ENCODE measurements at regions not wholly inside any gene's neighbourhood (a gene's known extent, or its start where the extent isn't known, plus 50 kb on each side); places are given as distances from the start of the nearest gene placed in this dataset.

DNA sequence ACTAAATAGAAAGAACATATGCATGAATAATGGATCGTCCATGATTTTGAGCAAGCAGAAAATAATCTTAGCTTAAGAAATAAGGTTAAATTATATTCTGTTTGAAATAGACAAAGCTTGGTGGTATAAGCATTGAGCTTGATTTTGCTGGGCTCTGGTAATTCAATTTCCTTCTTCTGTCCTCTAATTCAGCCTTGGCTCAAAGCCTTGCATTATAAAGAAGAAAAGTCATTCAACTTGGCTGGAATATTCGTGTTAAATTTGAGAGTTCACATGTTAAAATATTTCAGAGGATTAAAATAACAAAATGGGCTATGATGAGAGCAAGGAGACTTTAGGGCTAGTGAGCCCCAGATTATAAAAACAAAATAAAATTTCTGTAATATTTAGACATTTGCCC, 415.4 kb upstream of the PCDH20 start:
- Histone ChIP-seq H3K27me3 (no peaks in the 10 kb centered on the region), H3K4me3 (no peak overlapping the region), H3K4me1 (no peaks in the 10 kb centered on the region), H3K9ac (ENCODE audit: low read depth in 2 of 2, low read length in 2 of 2) (no peak overlapping the region), H3K36me3 (no peaks in the 10 kb centered on the region), H3K27ac (no peak overlapping the region), H3K9me3 (no peaks in the 10 kb centered on the region)
- no peak for DNase-seq
- intact Hi-C loops (cut with DNase I): no loop called here
- TF ChIP-seq CTCF (IDR thresholded peaks at IDR 0.05): no peak

GRCh38 chr13:61830475-61830874, 414.8 kb upstream of the PCDH20 start:
- Histone ChIP-seq H3K27me3 (no peaks in the 10 kb centered on the region), H3K4me3 (no peak overlapping the region), H3K4me1 (no peaks in the 10 kb centered on the region), H3K9me3 (no peaks in the 10 kb centered on the region), H3K36me3 (no peaks in the 10 kb centered on the region), H3K9ac (ENCODE audit: low read depth in 2 of 2, low read length in 2 of 2) (no peak overlapping the region), H3K27ac (no peak overlapping the region)
- TF ChIP-seq CTCF (IDR thresholded peaks at IDR 0.05): no peak
- no peak for DNase-seq
- intact Hi-C loops (cut with DNase I): no loop called here

- intact Hi-C loops (cut with DNase I): no loop called here
- no peak for TF ChIP-seq CTCF (IDR thresholded peaks at IDR 0.05)
- no peaks in the 10 kb centered on the region for H3K36me3 ChIP-seq
Measured at GRCh38 chr13:61824168-61824567, 408.5 kb upstream of the PCDH20 start.

DNA sequence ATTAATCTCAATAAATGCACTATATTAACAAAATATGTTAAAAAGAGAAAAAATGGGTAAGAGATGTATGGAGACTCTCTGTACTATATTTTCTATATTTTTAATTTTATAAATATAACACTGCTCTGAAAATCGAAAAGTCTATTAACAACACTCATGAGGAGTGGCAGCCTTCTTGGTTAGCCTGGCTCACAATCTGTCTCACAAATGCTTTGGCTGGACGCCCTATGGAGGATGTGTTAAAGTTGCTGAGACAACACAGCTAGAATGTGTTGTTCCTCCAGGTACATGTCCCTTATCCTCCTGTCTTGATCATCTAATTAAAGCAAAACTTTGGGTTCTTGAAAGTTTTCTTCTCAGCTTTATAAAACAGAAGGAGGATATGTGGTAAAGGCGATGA, 396.6 kb upstream of the PCDH20 start:
- Histone ChIP-seq H3K9ac (ENCODE audit: low read depth in 2 of 2, low read length in 2 of 2) (no peak overlapping the region), H3K9me3 (peaks cover 6% of the 10 kb centered on the region), H3K36me3 (no peaks in the 10 kb centered on the region), H3K4me1 (no peaks in the 10 kb centered on the region), H3K4me3 (no peak overlapping the region), H3K27ac (no peak overlapping the region), H3K27me3 (no peaks in the 10 kb centered on the region)
- intact Hi-C loops (cut with DNase I): no loop called here
- no peak for TF ChIP-seq CTCF (IDR thresholded peaks at IDR 0.05)
- DNase-seq: no peak

More at GRCh38 chr13:61824168-61824567, 408.5 kb upstream of the PCDH20 start:
- H3K4me1 ChIP-seq: no peaks in the 10 kb centered on the region
- no peaks in the 10 kb centered on the region for H3K27me3 ChIP-seq
- no peak for DNase-seq
- no peak overlapping the region for H3K9ac ChIP-seq (ENCODE audit: low read depth in 2 of 2, low read length in 2 of 2)
- no peak overlapping the region for H3K27ac ChIP-seq
- no peaks in the 10 kb centered on the region for H3K9me3 ChIP-seq
- no peak overlapping the region for H3K4me3 ChIP-seq

GRCh38 chr13:61810065-61810464, 394.4 kb upstream of the PCDH20 start:
- no peaks in the 10 kb centered on the region for H3K36me3 ChIP-seq
- no peak overlapping the region for H3K27ac ChIP-seq
- peaks cover 6% of the 10 kb centered on the region for H3K9me3 ChIP-seq
- no peaks in the 10 kb centered on the region for H3K27me3 ChIP-seq
- DNase-seq: no peak
- H3K4me3 ChIP-seq: no peak overlapping the region
- intact Hi-C loops (cut with DNase I): no loop called here
- H3K4me1 ChIP-seq: no peaks in the 10 kb centered on the region
- no peak overlapping the region for H3K9ac ChIP-seq (ENCODE audit: low read depth in 2 of 2, low read length in 2 of 2)
- no peak for TF ChIP-seq CTCF (IDR thresholded peaks at IDR 0.05)

- Histone ChIP-seq H3K4me3 (no peak overlapping the region), H3K36me3 (no peaks in the 10 kb centered on the region), H3K9me3 (no peaks in the 10 kb centered on the region), H3K27ac (no peak overlapping the region), H3K27me3 (no peaks in the 10 kb centered on the region), H3K9ac (ENCODE audit: low read depth in 2 of 2, low read length in 2 of 2) (no peak overlapping the region), H3K4me1 (no peaks in the 10 kb centered on the region)
- no peak for DNase-seq
- TF ChIP-seq CTCF (IDR thresholded peaks at IDR 0.05): no peak
- intact Hi-C loops (cut with DNase I): no loop called here
Measured at GRCh38 chr13:61797397-61797796, 381.7 kb upstream of the PCDH20 start.

All from colonic mucosa (tissue), 4 donors.